ENCODE measurements at regions not wholly inside any gene's neighbourhood (a gene's known extent, or its start where the extent isn't known, plus 50 kb on each side); places are given as distances from the start of the nearest gene placed in this dataset.

GRCh38 chr4:11743976-11744375 is 315.3 kb upstream of the HS3ST1 start:
- no peak for TF ChIP-seq CTCF (IDR thresholded peaks at IDR 0.05)
- TF ChIP-seq POLR2AphosphoS5 (IDR thresholded peaks at IDR 0.05): no peak
